GM12874 (cell line): ENCODE measurements at regions not wholly inside any gene's neighbourhood (a gene's known extent, or its start where the extent isn't known, plus 50 kb on each side); places are given as distances from the start of the nearest gene placed in this dataset.

ENCODE experiments used
- CTCF ChIP-seq: IDR thresholded peaks from 2 replicates; pipeline ENCODE4 v1.5.1; 2011; ENCODE audit warnings: low read depth, mild to moderate bottlenecking, control low read depth, low read length, moderate library complexity; ENCODE audit not compliant: insufficient read depth

GRCh38 chr2:125169764-125170146 is 1144.7 kb downstream of the CNTNAP5 start:
- TF ChIP-seq CTCF, result no peak

- no peak for TF ChIP-seq CTCF
Observed at GRCh38 chr2:125172181-125172580, 1147.1 kb downstream of the CNTNAP5 start.

GRCh38 chr2:125175415-125175814 is 1150.3 kb downstream of the CNTNAP5 start:
- TF ChIP-seq CTCF, result no peak

- TF ChIP-seq CTCF, result no peak
Observed at GRCh38 chr2:125185691-125186270, 1160.7 kb downstream of the CNTNAP5 start.

- TF ChIP-seq CTCF, result no peak
Observed at GRCh38 chr2:125207431-125207830, 1182.3 kb downstream of the CNTNAP5 start.

- no peak for TF ChIP-seq CTCF
Observed at GRCh38 chr2:125216321-125216720, 1191.2 kb downstream of the CNTNAP5 start.

GRCh38 chr2:125224188-125224587 is 1199.1 kb downstream of the CNTNAP5 start:
- no peak for TF ChIP-seq CTCF
